ENCODE measurements at regions not wholly inside any gene's neighbourhood (a gene's known extent, or its start where the extent isn't known, plus 50 kb on each side); places are given as distances from the start of the nearest gene placed in this dataset.

GRCh38 chr20:61044499-61044898 is 207.6 kb upstream of the CDH4 start:
- DNase-seq: no peak

GRCh38 chr20:61045091-61045490 is 207.0 kb upstream of the CDH4 start:
- DNase-seq: no peak

- DNase-seq: no peak
These were observed 206.0 kb upstream of the CDH4 start for GRCh38 chr20:61045876-61046585.

GRCh38 chr20:61046721-61047351 is 205.2 kb upstream of the CDH4 start:
- no peak for DNase-seq

- no peak for DNase-seq
These were observed 204.5 kb upstream of the CDH4 start for GRCh38 chr20:61047515-61047914.

- DNase-seq: no peak
These were observed 203.8 kb upstream of the CDH4 start for GRCh38 chr20:61048302-61048701.

- no peak for DNase-seq
These were observed 202.4 kb upstream of the CDH4 start for GRCh38 chr20:61049684-61050083.

- no peak for DNase-seq
These were observed 201.6 kb upstream of the CDH4 start for GRCh38 chr20:61050336-61050890.

- DNase-seq: no peak
These were observed 199.8 kb upstream of the CDH4 start for GRCh38 chr20:61052195-61052750.

- no peak for DNase-seq
These were observed 199.2 kb upstream of the CDH4 start for GRCh38 chr20:61052776-61053442.

- DNase-seq: no peak
These were observed 198.6 kb upstream of the CDH4 start for GRCh38 chr20:61053487-61053886.

GRCh38 chr20:61053889-61054288 is 198.2 kb upstream of the CDH4 start:
- DNase-seq: no peak

GRCh38 chr20:61054411-61054810 is 197.7 kb upstream of the CDH4 start:
- no peak for DNase-seq

GRCh38 chr20:61055180-61056010 is 196.7 kb upstream of the CDH4 start:
- no peak for DNase-seq

GRCh38 chr20:61056116-61056515 is 195.9 kb upstream of the CDH4 start:
- DNase-seq: no peak

GRCh38 chr20:61056627-61057442 is 195.2 kb upstream of the CDH4 start:
- no peak for DNase-seq

GRCh38 chr20:61057443-61058121 is 194.5 kb upstream of the CDH4 start:
- no peak for DNase-seq

- no peak for DNase-seq
These were observed 190.1 kb upstream of the CDH4 start for GRCh38 chr20:61061981-61062380.

- no peak for DNase-seq
These were observed 186.2 kb upstream of the CDH4 start for GRCh38 chr20:61065853-61066252.

- DNase-seq: no peak
These were observed 185.5 kb upstream of the CDH4 start for GRCh38 chr20:61066526-61066925.

- no peak for DNase-seq
These were observed 184.8 kb upstream of the CDH4 start for GRCh38 chr20:61067221-61067620.
